ENCODE measurements at regions not wholly inside any gene's neighbourhood (a gene's known extent, or its start where the extent isn't known, plus 50 kb on each side); places are given as distances from the start of the nearest gene placed in this dataset.
A peak's percentile ranks its signal among the peaks of the same experiment; 100 is the strongest.

GRCh38 chr1:56254130-56254529, 325.2 kb downstream of the PLPP3 start:
- H3K27ac ChIP-seq (ENCODE audit: low read depth in 1 of 2, low read length in 2 of 2) = no peak overlapping the region
- no peak overlapping the region for H3K4me3 ChIP-seq (replicated peaks in 1 of 3; ENCODE audit: low read depth in 2 of 3, low read length in 3 of 3)
- H4K20me1 ChIP-seq (ENCODE audit: insufficient read depth, low read length) = no peaks in the 10 kb centered on the region
- intact Hi-C loops (cut with micrococcal nuclease) = no loop called here
- no peaks in the 10 kb centered on the region for H3K27me3 ChIP-seq (ENCODE audit: control insufficient read depth in 2 of 2, insufficient read depth in 2 of 2, low read length in 2 of 2)
- peaks cover 37% of the 10 kb centered on the region in 2 donors for H3K4me1 ChIP-seq (ENCODE audit: control insufficient read depth in 1 of 2, insufficient read depth in 2 of 2, low read length in 2 of 2)
- Mint-ChIP-seq H3K27ac (no peak overlapping the region), H3K27me3 (ENCODE audit: low read depth in 3 of 3) (peaks cover 0 to 3% (median 2%) of the 10 kb centered on the region in 3 donors), H3K36me3 (no peaks in the 10 kb centered on the region), H3K4me3 (no peak overlapping the region), H3K9me3 (peaks cover 0 to under 1% (median 0%) of the 10 kb centered on the region in 7 donors), H3K4me1 (peaks cover 22% of the 10 kb centered on the region)
- H3K4me2 ChIP-seq (replicated peaks; ENCODE audit: extremely low read depth, low read length, poor library complexity, severe bottlenecking) = no peak overlapping the region
- no peak overlapping the region for H3K9ac ChIP-seq (ENCODE audit: insufficient read depth, low read length, poor library complexity, severe bottlenecking)
- DNase-seq = no peak
- no peak for TF ChIP-seq CTCF (IDR thresholded peaks at IDR 0.05)
- WGBS (ENCODE audit: insufficient coverage) = no CpG with 5 or more reads among the region's 2 CpGs
- no peaks in the 10 kb centered on the region for H3K36me3 ChIP-seq (replicated peaks in 1 of 2; ENCODE audit: control insufficient read depth in 1 of 2, insufficient read depth in 2 of 2, low read length in 2 of 2)
- H3K9me3 ChIP-seq (replicated peaks in 1 of 2; ENCODE audit: control insufficient read depth in 1 of 2, insufficient read depth in 1 of 2, low read length in 2 of 2) = no peaks in the 10 kb centered on the region
- H2AFZ ChIP-seq (ENCODE audit: insufficient read depth, low read depth, low read length, poor library complexity, severe bottlenecking) = no peak overlapping the region
- H3K79me2 ChIP-seq (ENCODE audit: insufficient read depth, low read length) = no peaks in the 10 kb centered on the region

- 100% methylated on average over 1 of the region's 1 CpG for WGBS (ENCODE audit: insufficient coverage)
These were observed 328.6 kb downstream of the PLPP3 start for GRCh38 chr1:56250809-56251208.

More at GRCh38 chr1:56250809-56251208, 328.6 kb downstream of the PLPP3 start:
- no peak overlapping the region for H3K27ac Mint-ChIP-seq
- intact Hi-C loops (cut with micrococcal nuclease) = no loop called here
- H3K4me1 ChIP-seq (ENCODE audit: control insufficient read depth in 1 of 2, insufficient read depth in 2 of 2, low read length in 2 of 2) = peaks cover 27 to 33% of the 10 kb centered on the region in 2 donors
- H3K27me3 ChIP-seq (ENCODE audit: control insufficient read depth in 2 of 2, insufficient read depth in 2 of 2, low read length in 2 of 2) = no peaks in the 10 kb centered on the region
- H3K36me3 Mint-ChIP-seq = no peaks in the 10 kb centered on the region
- TF ChIP-seq CTCF (IDR thresholded peaks at IDR 0.05) = no peak
- peak overlapping the region in 1 of 3 experiments; percentile 2 for H3K4me3 ChIP-seq (replicated peaks in 1 of 3; ENCODE audit: low read depth in 2 of 3, low read length in 3 of 3)
- H3K27me3 Mint-ChIP-seq (ENCODE audit: low read depth in 3 of 3) = peaks cover 2 to 4% (median 3%) of the 10 kb centered on the region in 3 donors
- no peak overlapping the region for H3K9ac ChIP-seq (ENCODE audit: insufficient read depth, low read length, poor library complexity, severe bottlenecking)
- no peak overlapping the region for H3K4me2 ChIP-seq (replicated peaks; ENCODE audit: extremely low read depth, low read length, poor library complexity, severe bottlenecking)
- no peak overlapping the region for H3K4me3 Mint-ChIP-seq
- peaks cover 14% of the 10 kb centered on the region for H3K4me1 Mint-ChIP-seq
- DNase-seq = no peak
- no peaks in the 10 kb centered on the region for H4K20me1 ChIP-seq (ENCODE audit: insufficient read depth, low read length)
- H3K79me2 ChIP-seq (ENCODE audit: insufficient read depth, low read length) = no peaks in the 10 kb centered on the region
- no peaks in the 10 kb centered on the region for H3K9me3 Mint-ChIP-seq
- H2AFZ ChIP-seq (ENCODE audit: insufficient read depth, low read depth, low read length, poor library complexity, severe bottlenecking) = no peak overlapping the region
- H3K9me3 ChIP-seq (replicated peaks in 1 of 2; ENCODE audit: control insufficient read depth in 1 of 2, insufficient read depth in 1 of 2, low read length in 2 of 2) = no peaks in the 10 kb centered on the region
- no peaks in the 10 kb centered on the region for H3K36me3 ChIP-seq (replicated peaks in 1 of 2; ENCODE audit: control insufficient read depth in 1 of 2, insufficient read depth in 2 of 2, low read length in 2 of 2)
- H3K27ac ChIP-seq (ENCODE audit: low read depth in 1 of 2, low read length in 2 of 2) = no peak overlapping the region

Measured in CD14-positive monocyte (primary cell).